HG03095 (cell line): ENCODE measurements at regions not wholly inside any gene's neighbourhood (a gene's known extent, or its start where the extent isn't known, plus 50 kb on each side); places are given as distances from the start of the nearest gene placed in this dataset.

Source experiments
- ATAC-seq: cut with Tn5 transposase; IDR thresholded peaks from one replicate; pipeline ENCODE4 v1.9.1; 2021; ENCODE audit warnings: moderate library complexity; ENCODE audit not compliant: unreplicated experiment

DNA sequence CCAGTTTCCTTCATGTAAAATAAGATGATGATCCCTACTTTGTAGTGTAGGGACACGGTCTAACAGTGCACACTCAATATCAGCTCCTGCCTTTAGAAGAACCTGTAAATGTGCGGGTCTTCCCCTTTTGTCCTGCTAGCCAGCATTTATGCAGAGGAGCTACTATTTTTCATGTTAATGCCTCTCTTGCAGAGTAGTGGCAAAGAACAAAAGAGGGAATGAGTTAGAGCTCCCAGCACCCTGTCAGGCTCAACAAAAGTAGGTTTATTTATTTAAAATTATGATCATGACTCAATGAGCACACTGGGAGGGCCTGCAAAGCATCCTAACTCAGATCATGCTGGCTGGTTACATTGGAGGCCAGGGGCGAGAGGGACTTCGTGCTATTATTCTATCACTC is 414.5 kb upstream of the COBL start:
- ATAC-seq, result no peak

DNA sequence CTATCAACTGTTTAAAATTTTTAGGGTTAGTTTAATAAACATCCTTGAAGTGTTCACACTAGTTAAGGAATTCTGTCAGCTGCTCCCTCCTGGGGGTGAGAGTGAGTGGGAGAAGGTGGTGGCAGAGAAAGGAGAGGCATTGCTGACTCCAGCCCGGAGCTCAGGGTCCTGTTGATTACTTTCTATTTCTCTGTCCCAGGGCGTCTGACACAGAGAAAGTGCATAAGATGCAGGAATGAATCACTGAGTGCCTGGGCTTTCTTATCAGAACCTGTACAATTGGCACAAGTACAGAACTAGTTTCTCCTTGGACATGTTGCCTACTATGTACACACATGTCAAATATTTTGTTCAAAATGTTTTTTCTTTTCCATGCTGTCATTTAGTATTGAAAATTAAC is 410.8 kb upstream of the COBL start:
- no peak for ATAC-seq

DNA sequence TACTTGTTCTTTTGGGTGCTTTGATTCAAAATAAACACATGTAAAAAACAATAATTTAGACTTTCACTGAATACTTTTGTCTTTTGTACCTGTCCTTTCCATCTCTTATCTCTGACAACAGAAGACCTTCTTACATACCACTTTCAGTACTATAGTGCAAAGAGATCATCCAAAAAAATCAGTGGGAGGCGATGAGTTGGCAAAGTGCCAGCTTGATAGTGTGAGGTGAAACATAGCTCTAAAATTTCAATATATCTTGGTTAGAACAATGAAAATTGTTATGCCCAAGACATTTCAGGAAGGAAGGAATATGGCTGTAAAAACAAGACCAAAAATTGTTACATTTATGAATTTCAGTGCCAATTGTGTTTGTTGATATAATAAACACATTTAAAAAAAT is 390.2 kb upstream of the COBL start:
- no peak for ATAC-seq

DNA sequence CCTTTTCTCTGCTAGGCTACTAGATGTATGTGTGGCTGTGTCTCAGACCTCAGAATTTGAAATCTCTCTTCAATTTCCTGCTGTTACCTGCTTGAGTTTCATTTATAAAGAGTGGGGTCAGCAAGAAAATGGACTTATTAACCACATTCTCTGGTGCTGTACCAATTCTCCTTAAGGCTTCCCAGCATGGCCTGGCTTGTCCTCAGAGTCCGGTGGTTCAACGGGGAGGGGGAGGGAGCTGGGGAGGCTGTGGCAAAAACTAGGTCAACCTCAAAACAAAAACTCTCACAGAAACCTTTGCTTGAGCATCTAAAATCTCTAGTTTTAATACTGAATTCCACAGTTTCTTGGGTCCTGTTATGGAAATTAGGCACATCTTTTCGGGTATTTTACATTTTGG is 389.1 kb upstream of the COBL start:
- no peak for ATAC-seq

DNA sequence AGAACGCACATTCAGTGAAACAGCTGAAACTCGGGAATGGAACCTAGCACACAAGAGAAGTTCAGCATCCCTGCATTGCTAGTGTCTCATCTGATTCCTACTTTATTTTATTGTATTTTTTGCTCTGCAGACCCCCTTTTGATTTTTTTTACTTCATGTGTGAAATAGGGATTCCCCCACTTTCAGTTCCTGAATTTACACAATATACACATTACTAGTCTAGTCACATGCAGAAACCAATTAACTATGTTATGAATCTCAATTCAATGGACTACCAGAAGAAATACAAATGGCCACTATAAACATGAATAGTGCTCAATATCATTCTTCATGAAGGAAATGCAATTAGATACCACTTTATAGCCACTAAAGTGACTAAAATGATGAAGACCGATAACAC is 386.1 kb upstream of the COBL start:
- ATAC-seq, result no peak

DNA sequence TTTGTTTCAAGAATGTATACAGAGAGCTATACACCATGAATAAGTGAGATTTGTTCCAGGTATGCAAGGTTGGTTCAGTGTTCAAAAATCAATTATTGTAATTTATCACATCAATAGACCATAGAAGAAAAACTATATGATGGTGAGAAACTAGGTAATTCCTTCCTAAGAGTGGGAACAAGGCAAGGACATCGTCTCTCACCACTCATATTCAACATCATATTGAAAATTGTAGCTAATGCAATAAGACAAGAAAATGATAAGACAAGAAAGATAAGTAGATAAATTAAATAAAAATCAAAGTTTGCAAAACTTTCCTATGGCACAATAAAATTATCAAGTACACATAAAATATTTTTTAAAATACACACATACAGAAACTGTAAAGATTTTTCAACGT is 385.3 kb upstream of the COBL start:
- ATAC-seq, result no peak

DNA sequence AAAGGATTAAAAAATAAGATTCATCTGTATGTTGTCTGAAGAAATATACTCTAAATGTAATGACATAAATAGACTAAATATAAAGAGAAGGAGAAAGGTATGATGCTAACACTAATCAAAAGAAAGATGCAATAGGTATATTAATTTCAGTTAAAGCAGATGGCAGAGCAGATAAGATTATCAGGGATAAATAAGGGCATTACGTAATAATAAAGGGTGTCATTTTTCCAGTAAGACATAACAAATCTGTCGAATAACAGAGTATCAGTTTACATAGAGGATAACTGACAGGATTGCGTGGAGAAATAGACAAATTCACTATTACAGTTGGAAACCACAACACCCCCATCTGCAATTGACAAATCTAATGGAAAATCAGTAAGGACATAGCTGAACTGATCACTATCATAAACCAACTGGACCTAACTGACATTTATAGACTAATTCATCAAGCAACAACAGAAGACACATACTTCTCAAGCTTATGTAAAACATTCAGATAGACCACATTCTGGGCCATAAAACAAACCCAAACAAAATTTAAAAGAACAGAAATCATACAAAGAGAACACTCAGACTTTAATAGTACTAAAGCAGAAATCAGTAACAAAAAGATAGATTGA is 384.1 kb upstream of the COBL start:
- ATAC-seq, result no peak

DNA sequence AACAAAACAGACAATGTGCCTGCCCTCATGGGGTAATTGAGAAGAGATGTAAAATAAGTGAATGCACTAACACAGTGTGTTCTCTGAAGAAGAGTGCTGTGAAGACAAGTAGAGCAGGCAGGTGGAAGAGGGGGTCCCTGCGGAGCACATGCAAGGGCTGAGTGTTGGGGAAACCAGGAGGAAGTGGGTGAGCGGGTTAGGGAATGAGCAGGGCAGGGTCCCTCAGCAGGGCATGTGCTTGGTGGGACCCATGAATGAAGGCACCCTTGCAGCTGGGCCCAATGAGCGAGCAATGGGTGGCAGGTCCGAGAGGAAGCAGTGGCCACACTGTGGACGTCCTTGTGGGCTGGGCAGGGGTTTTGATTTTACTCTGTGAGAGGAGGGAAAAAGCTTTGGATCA is 376.6 kb upstream of the COBL start:
- no peak for ATAC-seq

DNA sequence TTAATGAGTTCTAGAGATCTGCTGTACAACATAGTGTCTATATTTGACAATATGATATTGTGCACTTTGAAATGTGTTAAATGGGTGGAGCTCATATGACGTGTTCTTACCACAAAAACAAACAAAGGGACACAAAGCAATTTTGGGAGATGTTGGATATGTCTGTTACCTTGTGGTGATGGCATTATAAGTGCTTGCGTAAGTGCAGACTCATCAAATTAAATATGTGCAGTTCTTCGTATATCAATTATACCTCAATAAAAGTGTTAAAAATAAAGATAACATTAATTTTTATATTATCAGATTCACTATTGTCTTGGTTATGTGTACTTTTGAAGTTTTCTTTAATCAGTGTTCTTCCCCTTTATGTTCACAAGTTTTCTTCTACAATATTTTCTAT is 372.9 kb upstream of the COBL start:
- no peak for ATAC-seq

DNA sequence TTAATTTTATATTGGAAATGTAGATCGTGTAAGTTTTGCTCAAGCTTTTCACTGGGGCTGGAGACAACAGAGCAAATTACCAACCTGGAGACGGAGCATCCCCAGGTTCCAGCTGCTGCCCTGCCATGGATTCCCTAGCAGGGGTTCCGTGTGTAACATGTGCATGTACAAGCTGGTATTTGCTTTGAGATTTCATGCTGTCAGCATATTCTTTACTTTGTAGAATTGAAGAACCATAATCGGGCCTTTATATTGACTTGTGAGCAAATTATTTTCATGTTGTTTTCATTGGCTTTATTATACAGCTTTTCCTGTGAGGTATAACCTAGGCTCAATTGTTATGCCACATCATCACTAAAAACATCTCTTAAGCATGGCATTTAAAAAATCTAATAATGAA is 369.2 kb upstream of the COBL start:
- ATAC-seq, result no peak

DNA sequence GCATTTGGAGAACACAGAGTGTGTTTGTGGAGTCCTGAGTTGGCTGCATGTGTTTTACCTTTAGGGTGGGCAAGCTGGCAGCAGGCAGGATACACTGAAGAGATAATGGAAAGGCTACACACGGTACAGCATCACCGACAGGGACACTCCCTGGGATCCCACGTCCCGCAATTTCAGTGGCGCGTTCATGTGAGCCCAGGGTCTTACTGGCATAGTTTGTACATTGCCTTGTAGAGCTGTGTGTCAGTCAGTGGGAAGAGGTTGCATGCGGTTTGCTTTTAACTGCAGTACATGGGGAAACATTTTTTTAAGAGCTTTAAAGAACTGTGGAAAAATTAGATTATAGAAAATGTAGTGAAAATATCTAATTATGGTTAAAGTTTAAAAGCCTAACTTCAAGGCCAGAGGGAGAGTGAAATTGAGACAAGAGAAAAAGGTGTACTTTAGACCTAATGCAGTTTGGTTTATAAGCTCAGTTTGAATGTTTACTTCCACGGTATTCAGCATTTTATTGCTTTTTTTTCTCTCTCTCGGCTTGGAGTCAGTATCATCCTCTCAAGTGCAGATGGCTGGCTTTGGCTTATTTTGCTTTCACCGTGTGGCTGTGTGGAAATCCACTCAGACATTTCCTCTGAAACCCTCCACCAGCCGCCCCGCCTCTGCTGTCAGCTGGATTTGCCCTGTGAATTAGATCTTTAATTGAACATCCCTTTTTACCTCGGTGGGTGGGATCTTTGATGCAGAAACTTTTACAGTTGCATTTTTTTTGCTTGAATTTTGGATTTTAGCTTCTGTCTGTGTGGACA is 364.2 kb upstream of the COBL start:
- no peak for ATAC-seq

DNA sequence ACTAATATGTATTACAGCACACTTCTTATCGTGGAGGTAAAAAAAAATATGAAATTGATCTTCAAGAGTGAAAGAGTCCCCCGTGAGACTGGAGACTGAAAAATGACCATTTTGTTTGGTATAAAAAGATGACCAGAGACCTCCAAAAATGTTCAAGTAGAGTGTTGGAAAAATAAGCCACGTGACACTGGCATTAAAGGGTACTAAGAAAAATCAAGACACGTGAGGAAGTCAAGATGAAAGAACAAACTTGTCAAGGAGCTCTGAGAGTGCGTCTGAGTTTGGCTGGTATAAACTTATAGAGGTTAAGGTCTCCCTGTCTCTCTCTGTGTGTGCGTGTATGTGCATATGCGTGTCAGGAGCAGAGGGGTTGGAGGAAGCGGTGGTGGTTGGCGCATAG is 362.7 kb upstream of the COBL start:
- ATAC-seq, result no peak

DNA sequence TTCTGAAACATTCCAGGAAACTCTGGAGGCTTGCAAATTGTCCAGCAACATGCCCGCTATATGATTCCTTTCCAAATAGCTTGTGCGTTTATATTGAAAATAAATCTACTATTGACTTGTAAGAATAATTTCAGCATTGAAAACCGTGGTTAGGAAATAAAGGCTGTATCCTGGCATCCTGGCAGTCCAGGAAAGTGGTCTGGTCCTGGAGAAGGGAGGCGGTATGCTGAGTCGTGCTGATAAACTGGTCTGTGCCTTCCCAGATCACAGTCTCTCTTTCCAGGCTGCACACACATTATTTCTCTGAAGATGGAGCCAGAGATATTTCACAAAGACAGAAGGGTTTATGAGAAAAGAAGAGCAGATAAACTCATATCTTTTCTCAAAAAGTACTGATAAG is 350.1 kb upstream of the COBL start:
- no peak for ATAC-seq

DNA sequence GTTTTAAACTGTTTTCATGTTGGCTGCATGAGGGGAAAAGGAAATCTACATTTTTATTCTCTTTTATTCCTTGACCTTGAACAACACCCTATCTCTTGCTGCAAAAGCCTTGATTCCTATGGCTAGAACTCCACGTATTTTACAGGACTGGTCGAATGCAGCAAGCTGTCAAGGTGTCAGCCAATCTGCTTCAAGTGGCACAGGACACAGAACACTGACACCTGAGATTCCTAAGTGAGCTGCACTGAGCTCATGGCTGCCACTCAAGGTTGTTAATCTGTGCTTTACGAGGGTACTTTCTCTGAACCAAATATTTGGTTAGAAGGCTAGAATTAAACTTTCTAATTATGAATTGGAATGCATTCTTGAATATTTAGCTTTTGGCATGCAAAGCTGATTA is 349.7 kb upstream of the COBL start:
- no peak for ATAC-seq

DNA sequence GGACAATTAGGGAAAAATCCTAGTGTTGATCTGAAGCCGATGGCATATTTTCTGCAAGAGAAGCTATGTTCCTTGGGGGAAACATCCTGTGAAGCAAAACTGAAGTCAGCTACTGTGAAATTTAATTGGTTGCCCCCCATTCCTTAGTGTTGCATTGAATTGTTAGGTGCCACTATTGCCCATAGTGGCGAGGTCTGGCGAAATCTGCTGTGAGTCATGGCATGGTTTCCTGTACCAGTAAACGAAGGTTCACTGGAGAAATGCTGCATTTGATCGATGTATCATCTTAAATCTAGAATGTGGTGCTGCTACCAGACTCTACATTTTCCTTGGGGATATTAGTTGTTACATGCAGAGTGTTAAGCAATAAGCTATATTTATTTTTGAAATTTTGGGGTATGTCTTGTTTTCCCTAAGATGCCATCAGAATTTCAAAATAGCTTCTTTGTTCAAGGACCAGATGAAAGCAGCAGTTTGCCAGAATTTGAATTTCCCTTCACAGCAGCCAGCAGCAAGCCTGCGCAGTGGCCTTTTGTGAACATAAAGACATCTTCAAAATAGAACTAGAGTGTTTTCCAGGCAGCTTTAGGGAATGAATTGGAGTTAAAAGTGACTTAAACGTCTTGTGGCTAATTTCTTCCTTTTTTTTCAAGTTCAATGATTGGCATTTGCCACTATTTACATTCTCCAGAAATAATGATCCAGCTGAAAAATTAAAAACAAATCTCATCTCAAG is 348.6 kb upstream of the COBL start:
- no peak for ATAC-seq

DNA sequence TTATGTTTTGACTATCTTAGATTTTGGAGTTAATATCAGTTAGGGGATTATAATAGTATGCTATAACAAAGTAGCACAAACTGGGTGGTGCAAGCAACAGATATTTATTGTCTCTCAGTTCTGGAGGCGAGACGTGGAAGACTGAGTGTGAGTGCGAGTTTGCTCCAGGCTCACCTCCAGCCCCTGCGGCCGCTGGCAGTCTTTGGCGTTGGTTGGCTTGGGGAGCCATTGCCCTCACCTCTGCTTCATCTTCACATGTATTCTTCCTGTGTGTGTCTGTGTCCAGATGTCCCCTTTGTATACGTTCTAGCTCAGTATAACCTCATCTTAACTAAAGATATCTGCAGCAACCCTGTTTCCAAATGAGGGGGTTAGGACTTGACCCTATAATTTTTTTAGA is 343.9 kb upstream of the COBL start:
- no peak for ATAC-seq

DNA sequence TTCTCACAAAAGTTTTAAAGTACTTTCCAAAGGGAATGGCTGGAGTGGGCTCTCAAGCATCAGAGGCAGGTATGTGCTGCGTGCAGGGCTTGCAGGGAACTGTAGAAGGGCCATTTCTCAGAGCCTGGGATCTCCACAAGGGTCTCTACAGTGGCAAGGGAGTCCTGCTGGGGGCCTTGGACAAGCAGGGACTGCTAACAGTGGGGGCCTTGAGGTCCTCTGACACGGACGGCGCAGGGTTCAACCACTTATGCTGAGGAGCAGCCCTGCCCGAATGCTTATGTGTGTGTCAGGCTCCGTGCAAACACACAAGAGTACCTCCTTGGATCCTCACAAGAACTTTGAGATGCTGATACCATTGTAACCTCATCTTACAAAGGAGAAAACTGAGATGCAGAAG is 342.1 kb upstream of the COBL start:
- no peak for ATAC-seq

DNA sequence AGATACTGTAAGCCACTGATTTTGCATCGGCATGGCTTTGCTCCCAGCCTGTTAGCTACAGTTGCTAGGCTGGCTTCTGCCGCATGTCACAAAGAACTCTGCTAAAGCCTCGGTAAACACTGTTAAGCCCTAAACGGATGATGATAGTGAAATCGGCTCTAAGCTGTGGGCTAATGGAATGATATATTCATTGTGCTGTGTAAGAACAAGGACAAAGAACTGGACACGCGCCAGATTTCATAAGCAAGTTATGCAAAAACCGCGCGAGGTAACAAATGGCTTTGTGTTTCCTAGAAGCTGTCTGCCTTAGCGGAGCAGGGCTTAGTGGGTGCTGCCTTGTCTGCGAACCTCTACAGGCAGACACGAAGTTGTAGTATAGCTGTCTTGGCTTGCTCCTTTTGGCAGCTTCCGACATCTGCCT is 331.3 kb upstream of the COBL start:
- ATAC-seq, result no peak

DNA sequence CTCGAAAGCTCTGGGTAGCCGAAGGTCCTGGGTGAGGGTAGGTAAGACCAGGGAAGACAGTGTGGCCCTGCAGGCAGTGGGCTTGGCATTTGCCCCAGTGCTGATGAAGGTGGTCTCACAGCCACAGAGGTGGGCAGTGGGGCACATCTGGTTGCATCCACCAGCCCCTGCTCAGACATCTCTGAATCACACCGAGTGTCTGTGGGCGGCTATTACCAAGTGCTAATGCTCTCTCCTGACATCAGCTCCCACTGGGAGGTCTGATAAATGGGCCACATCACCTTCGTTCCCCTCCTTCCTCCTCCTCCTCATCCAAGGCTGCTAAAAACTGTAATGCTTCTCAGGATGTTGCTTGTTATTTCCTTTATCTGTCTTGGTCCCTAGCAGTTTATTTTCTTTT is 330.9 kb upstream of the COBL start:
- no peak for ATAC-seq

DNA sequence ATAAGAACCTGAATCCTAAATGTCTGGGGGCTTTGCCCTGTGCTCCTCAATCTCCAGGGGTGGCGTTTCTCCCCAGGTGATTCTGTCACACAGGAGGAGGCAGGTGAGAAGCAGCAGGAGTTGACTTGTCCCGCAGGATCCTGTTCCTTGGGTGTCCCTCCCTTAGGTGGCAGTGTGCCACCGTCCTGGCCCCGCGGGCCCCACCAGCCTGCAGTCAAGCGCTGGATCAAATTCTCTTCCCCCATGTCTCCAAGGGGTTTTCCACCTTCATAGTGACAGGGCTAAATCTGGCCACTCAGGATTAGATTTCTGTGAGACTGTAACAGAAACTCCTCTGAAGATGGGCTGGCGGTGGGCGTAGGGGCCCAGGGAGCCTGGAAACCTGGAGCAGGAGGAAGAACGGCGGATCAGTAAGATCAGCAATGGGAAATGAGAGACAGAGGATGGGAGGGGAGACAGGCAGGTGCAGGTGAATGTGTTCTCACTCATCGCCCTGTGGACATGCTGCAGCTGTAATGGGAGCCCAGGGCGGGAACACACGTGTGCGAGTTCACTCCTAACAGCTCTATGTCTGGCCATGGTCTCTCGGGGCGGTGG is 329.2 kb upstream of the COBL start:
- no peak for ATAC-seq

DNA sequence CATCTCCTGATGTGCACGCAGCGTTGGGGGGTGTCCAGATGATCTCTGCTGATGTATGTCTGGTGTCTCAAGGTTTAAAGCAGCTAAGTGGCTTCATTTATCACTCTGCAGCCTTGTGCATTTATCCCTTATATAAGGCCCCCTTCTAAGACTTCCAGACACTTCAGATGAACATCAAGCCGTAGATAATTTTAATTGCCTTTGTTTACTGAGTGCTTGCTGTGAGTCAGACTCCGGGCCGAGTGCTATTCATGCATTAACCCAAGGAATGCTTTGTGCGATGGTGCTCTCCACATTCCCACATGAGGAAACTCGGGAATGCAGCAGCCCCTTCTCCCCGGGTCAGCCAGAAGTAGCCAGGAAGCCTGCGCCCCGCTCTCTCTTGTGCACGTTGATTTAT is 328.6 kb upstream of the COBL start:
- ATAC-seq, result no peak

DNA sequence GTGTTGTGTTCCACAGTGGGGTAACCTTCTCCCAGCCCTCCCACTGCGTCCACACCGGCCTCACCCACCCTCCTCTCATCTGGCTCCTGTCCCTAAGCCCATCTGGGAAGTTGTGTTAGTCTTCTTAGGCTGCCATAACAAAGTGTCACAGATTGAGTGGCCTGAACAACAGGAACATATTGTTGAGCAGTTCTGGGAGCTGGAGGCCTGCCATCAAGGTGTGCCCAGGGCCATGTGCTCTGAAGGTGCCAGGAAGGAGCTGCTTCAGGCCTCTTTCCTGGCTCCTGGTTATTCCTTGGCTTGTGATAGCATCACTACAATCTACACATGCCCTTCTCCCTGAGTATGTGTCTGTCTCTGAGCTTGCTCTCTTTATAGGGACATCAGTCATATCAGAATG is 327.6 kb upstream of the COBL start:
- ATAC-seq, result no peak
